ENCODE measurements at regions not wholly inside any gene's neighbourhood (a gene's known extent, or its start where the extent isn't known, plus 50 kb on each side); places are given as distances from the start of the nearest gene placed in this dataset.
"Not testable (repeated sequence)": the region's sequence is repeated elsewhere in the genome, so short reads cannot be mapped to it uniquely, and the experiment has no call there.

DNA sequence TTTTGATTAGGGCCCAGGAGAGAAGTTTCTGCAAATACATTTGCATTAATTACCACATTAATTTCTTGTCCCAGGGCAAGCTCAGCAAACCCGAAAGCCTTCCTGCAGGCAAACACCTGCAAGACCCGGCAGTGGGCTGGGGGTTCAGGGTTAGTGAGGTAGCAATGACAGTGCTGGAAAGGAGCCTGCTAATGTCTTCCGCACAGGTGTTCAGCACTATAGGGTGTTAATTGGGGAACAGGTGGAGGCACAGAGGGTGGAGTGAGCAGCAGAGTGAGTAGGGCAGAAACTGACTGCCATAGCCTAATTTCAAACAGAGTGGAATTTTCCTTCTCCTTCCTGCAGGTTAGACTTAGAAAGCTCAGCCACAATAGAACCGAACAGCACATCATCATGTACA is 50.9 kb upstream of the UBASH3B start:
- H3K27ac Mint-ChIP-seq = no peak overlapping the region
- intact Hi-C loops (cut with micrococcal nuclease) = no loop called here
- no peaks in the 10 kb centered on the region for H3K36me3 Mint-ChIP-seq (ENCODE audit: low read depth)
- no peaks in the 10 kb centered on the region for H3K9me3 Mint-ChIP-seq
- no peak for DNase-seq (ENCODE audit: low spot score)
- no peak overlapping the region for H3K4me3 Mint-ChIP-seq
- H3K4me1 Mint-ChIP-seq (ENCODE audit: low read depth) = no peaks in the 10 kb centered on the region
- peaks cover 4% of the 10 kb centered on the region for H3K27me3 Mint-ChIP-seq (ENCODE audit: insufficient read depth)

DNA sequence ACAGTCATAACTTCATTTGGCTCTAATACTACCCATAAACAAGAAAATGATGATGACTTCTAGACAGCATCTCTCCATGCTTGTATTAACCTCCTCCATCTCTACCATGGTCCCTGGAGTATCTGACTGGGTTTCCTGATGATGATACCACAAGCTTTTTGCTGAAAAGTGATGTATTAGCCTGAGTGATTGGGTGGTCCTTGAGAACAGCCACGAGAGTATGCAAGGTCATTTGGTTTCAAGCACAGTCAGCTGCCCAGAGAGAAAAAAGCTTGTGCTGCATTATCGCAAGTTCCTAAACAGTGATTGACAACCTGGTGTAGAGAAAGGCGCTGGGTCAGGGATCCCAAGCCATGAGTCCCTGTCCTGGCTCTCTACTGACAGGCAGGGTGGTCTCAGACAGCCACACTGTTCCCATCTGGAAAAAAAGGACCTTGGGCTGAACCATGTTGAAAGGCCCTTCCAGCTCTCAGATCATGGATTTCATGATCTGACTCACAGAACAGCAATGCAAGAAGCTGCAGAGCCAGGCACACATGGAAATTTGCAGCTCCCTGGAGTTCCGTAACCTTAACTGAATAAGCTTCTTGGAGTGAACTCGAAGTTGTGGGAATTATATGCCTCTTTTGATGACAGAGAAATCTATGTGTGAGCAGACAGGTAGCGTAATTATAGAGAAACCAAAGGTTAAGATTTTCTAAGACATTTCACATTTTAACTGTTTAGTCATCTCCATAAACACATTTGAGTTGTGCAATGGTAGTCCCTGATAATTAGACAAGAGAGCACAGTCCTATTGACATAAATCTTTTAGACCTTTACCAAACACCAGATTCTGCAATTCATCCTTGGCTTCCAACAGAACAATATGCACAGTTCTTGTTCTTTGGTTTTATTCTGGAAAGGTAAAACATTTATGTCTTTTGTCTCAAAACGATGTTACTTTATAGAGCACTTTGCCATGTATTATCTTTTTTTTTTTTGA is 54.1 kb upstream of the UBASH3B start:
- intact Hi-C loops (cut with micrococcal nuclease) = no loop called here
- H3K27ac Mint-ChIP-seq = no peak overlapping the region
- H3K9me3 Mint-ChIP-seq = no peaks in the 10 kb centered on the region
- DNase-seq (ENCODE audit: low spot score) = no peak
- no peak overlapping the region for H3K4me3 Mint-ChIP-seq
- H3K4me1 Mint-ChIP-seq (ENCODE audit: low read depth) = no peaks in the 10 kb centered on the region
- peaks cover 5% of the 10 kb centered on the region for H3K27me3 Mint-ChIP-seq (ENCODE audit: insufficient read depth)
- no peaks in the 10 kb centered on the region for H3K36me3 Mint-ChIP-seq (ENCODE audit: low read depth)

DNA sequence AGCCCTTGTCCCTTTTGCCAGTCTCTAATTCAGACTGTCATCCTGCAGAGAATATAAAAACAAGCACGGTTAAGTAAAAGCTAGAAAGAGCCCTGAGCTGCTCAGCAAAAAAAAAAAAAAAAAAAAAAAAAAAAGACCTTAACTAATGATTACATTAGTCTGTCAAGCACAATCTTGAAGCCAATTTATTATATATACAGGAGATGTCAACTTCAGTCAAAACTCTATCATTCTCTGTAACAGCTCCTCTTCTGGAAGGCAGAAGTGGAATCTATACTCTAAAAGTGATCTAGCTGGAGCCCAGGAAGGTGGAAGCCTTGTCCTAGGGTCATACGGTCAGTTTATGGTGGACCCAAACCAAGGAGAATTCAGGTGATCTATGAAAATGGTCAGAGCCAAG is 55.2 kb upstream of the UBASH3B start:
- DNase-seq (ENCODE audit: low spot score) = no peak
- intact Hi-C loops (cut with micrococcal nuclease) = no loop called here
- Mint-ChIP-seq H3K36me3 (ENCODE audit: low read depth) (no peaks in the 10 kb centered on the region), H3K27ac (no peak overlapping the region), H3K27me3 (ENCODE audit: insufficient read depth) (peaks cover 8% of the 10 kb centered on the region), H3K9me3 (no peaks in the 10 kb centered on the region), H3K4me1 (ENCODE audit: low read depth) (no peaks in the 10 kb centered on the region), H3K4me3 (no peak overlapping the region)

DNA sequence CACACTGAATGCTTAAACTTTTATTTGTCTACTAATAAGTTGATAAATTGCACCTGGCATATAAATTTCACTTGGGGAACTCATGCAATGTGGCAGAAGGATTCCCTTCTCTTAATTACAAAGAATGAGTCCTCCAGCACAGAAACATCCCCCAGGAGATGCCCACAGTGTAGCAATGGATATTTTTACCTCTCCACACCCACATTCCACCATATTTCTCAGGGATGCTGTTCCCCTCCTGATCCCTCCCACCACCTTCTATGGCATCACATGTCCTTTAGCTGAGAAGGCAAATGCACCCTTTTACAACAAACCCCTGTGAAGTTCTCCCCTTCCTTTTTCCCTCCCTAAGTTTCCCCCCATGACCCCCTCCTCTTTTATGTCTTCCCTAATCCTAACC is 56.1 kb upstream of the UBASH3B start:
- Mint-ChIP-seq H3K27ac (no peak overlapping the region), H3K27me3 (ENCODE audit: insufficient read depth) (peaks cover 12% of the 10 kb centered on the region)

DNA sequence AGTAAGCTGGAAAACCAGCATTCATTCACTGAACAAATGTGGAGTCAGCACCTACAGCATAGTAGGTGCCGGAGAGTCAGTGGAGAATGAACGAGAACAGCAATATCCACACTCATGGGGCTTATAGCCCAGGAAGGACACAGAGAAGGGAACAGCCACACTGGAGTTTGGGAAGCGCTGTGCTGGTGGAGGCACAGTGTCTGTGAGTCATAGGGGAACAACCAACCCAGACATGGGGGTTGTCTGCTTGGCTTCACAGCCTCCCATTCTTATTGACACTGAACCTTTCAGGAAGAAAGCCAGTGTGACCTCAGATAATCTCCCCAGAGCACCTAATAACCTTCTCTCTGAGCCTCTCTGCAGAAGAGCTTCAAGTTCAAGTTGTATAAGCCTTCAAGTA is 56.6 kb upstream of the UBASH3B start:
- no peak overlapping the region for H3K27ac Mint-ChIP-seq
- intact Hi-C loops (cut with micrococcal nuclease) = no loop called here
- peaks cover 12% of the 10 kb centered on the region for H3K27me3 Mint-ChIP-seq (ENCODE audit: insufficient read depth)
- DNase-seq (ENCODE audit: low spot score) = no peak
- H3K9me3 Mint-ChIP-seq = no peaks in the 10 kb centered on the region
- H3K4me3 Mint-ChIP-seq = no peak overlapping the region
- H3K4me1 Mint-ChIP-seq (ENCODE audit: low read depth) = no peaks in the 10 kb centered on the region
- no peaks in the 10 kb centered on the region for H3K36me3 Mint-ChIP-seq (ENCODE audit: low read depth)

More for the DNA sequence above, 56.1 kb upstream of the UBASH3B start:
- no peaks in the 10 kb centered on the region for H3K9me3 Mint-ChIP-seq
- H3K4me1 Mint-ChIP-seq (ENCODE audit: low read depth) = no peaks in the 10 kb centered on the region
- DNase-seq (ENCODE audit: low spot score) = no peak
- intact Hi-C loops (cut with micrococcal nuclease) = no loop called here
- no peaks in the 10 kb centered on the region for H3K36me3 Mint-ChIP-seq (ENCODE audit: low read depth)
- H3K4me3 Mint-ChIP-seq = no peak overlapping the region

DNA sequence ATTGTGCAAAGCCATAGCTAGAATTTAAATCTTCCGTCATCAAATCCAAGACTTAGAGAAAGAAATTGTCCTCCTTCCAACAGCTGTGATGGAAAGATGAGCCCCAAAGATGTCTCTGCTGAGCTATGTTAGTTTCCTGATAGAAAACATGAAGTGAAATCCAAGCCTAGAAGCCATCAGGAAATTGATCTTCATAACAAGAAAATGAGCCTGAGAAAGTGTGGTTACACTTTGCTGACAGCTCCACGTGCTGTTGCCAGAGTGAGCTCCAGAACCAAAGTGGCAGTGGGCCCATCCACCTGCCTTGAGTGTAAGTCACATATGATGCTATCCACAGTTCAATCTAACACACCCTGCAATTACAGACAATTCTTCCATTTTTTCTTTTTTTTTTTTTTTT is 58.0 kb upstream of the UBASH3B start:
- Mint-ChIP-seq H3K4me1 (ENCODE audit: low read depth) (no peaks in the 10 kb centered on the region), H3K4me3 (no peak overlapping the region), H3K27me3 (ENCODE audit: insufficient read depth) (peaks cover 12% of the 10 kb centered on the region), H3K36me3 (ENCODE audit: low read depth) (no peaks in the 10 kb centered on the region), H3K27ac (no peak overlapping the region), H3K9me3 (no peaks in the 10 kb centered on the region)
- intact Hi-C loops (cut with micrococcal nuclease) = no loop called here
- DNase-seq (ENCODE audit: low spot score) = no peak

DNA sequence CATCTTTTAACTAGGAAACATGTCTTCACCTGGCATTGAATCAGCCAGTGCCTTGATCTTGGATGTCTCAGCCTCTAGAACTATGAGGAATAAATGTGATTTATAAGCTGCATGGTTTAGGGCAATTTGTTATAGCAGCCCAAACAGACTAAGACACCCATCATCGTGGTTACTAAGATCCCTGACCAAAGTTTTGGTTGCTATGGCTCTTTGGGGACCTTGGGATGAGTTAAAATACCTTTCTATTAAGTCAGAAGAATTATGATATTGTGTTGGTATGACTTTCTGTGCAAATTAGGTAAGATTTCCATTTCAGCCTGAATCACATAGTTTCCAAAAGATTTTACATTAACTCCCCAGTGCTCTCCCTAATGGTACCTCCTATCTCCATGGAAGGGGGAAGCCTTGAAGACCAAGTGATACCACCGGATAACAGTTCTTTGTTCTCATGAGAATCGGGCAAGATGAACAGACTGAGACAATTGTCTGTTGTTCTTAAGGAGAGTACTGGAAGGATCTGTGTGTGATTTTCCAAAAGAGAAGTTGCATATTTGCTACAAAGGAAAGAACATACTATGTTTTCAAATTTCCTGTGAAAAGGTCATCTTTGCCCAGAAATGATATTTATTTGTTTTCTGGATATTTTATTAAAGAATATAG is 60.4 kb upstream of the UBASH3B start:
- Mint-ChIP-seq H3K4me1 (ENCODE audit: low read depth) (no peaks in the 10 kb centered on the region), H3K27ac (no peak overlapping the region), H3K9me3 (no peaks in the 10 kb centered on the region), H3K36me3 (ENCODE audit: low read depth) (no peaks in the 10 kb centered on the region), H3K27me3 (ENCODE audit: insufficient read depth) (peaks cover 12% of the 10 kb centered on the region), H3K4me3 (no peak overlapping the region)
- intact Hi-C loops (cut with micrococcal nuclease) = no loop called here
- no peak for DNase-seq (ENCODE audit: low spot score)

DNA sequence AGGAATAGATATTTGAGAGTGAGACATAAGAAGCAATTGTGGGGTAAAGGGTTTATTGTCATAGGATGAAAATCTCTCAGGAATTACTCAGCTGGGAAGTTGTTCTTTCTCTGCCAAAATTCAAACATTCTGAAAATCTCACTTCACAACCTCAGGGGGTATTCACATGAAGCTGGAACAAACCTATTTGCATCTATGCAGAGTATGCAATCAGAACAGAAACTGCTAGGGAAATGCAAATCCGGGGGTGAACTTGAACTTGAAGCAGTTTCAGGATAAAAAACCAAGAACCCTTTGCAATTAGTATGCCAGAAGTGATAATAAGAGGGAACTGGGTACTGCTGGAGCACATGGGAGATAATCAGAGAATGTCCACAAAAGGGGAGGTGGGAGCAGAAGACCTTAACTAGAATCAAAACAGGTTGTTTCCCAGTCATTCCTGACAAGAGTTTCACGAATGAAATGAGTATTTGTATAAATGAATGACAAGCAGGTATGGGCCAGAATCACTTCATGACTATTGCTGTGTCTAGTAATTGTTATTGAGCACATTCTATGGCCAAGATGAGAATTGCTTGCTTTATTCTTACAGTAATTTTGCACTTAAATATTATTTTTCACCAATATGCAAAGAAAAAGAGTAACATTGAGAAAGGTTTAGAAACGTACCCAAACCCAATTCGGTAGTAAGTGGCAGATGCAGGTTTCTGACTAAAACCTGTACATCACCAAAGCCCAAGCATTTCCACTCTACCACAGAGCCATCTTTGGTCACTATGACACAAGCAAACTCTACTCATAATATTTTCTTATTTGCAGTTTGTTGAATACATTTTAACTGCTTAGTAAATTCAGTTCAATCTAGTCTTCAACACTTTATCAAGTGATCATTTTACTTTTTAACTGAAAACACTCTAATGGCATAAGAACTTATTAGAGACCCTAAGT is 61.8 kb upstream of the UBASH3B start:
- no peak overlapping the region for H3K27ac Mint-ChIP-seq
- H3K36me3 Mint-ChIP-seq (ENCODE audit: low read depth) = no peaks in the 10 kb centered on the region
- H3K9me3 Mint-ChIP-seq = no peaks in the 10 kb centered on the region
- DNase-seq (ENCODE audit: low spot score) = no peak
- H3K4me3 Mint-ChIP-seq = no peak overlapping the region
- intact Hi-C loops (cut with micrococcal nuclease) = no loop called here
- H3K27me3 Mint-ChIP-seq (ENCODE audit: insufficient read depth) = peaks cover 18% of the 10 kb centered on the region
- H3K4me1 Mint-ChIP-seq (ENCODE audit: low read depth) = no peaks in the 10 kb centered on the region

DNA sequence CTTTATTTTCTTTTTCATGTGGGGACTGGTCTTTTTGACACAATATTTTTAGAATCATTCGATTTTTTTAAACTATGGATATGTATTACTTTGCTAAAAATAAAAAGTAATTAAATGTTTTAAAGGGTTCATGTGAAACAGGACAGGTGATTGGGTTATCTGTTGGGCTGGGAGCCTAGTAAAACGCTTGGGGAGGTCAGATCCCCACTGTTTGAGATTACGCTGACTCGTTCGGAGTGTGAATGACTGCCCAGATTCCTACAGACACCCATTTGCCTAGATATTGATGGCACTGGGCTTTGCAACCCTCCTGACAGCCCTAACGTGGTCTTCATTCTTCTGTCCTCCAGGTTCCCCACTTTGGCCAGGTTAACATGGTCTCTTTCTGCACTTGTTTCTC is 62.9 kb upstream of the UBASH3B start:
- intact Hi-C loops (cut with micrococcal nuclease) = no loop called here
- H3K4me1 Mint-ChIP-seq (ENCODE audit: low read depth) = no peaks in the 10 kb centered on the region
- H3K27ac Mint-ChIP-seq = no peak overlapping the region
- no peaks in the 10 kb centered on the region for H3K9me3 Mint-ChIP-seq
- H3K4me3 Mint-ChIP-seq = no peak overlapping the region
- no peak for DNase-seq (ENCODE audit: low spot score)
- peaks cover 19% of the 10 kb centered on the region for H3K27me3 Mint-ChIP-seq (ENCODE audit: insufficient read depth)
- H3K36me3 Mint-ChIP-seq (ENCODE audit: low read depth) = no peaks in the 10 kb centered on the region

DNA sequence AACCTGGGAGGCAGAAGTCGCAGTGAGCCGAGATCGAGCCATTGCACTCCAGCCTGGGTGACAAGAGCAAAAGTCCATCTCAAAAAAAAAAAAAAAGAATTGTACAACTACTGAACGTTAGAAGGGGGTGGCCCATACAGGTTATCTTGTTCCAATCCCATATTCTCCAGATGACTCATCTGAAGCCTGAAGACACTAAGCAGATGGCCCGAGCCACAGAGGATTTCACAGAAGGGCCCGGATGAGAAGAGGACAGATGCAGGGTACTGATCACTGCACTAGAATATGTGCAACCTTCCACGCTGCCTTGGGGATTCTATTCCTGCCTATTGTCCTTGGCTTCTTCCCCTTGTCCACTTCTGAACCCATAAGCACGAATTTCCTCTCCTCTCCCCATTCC is 70.9 kb upstream of the UBASH3B start:
- no peaks in the 10 kb centered on the region for H3K36me3 Mint-ChIP-seq (ENCODE audit: low read depth)
- peaks cover 8% of the 10 kb centered on the region for H3K27me3 Mint-ChIP-seq (ENCODE audit: insufficient read depth)
- no peak for DNase-seq (ENCODE audit: low spot score)
- peaks cover 10% of the 10 kb centered on the region for H3K9me3 Mint-ChIP-seq
- H3K27ac Mint-ChIP-seq = no peak overlapping the region
- H3K4me3 Mint-ChIP-seq = no peak overlapping the region
- H3K4me1 Mint-ChIP-seq (ENCODE audit: low read depth) = peaks cover 12% of the 10 kb centered on the region
- intact Hi-C loops (cut with micrococcal nuclease) = loop anchor here (10.0 kb wide), 1 partner anchor 930 kb away; no protein-coding TSS in a partner anchor

DNA sequence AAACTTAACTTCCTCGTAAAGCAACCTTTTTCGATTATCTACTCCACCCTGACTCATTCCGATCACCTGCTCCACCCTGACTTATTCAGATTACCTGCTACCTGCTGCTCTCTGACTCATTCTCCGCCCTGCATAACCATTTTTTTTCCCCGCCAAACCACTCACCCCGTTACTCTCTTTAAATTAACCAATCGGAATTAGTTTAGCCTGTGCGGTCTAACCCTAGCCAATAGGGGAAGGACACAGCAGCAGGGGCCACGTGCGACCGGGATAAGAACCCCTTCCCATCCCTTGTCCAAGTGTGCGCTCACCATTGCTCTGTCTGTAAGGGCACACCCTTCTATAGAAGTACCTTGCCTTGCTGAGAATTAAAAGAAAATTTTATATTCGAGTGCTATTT is 75.5 kb upstream of the UBASH3B start:
- not testable (repeated sequence) for H3K27ac Mint-ChIP-seq; H3K36me3 Mint-ChIP-seq (ENCODE audit: low read depth); H3K4me3 Mint-ChIP-seq; DNase-seq (ENCODE audit: low spot score); H3K27me3 Mint-ChIP-seq (ENCODE audit: insufficient read depth); H3K9me3 Mint-ChIP-seq
- intact Hi-C loops (cut with micrococcal nuclease) = loop anchor here (1.0 to 10.0 kb wide), 7 partner anchors 49 to 925 kb away; no protein-coding TSS in a partner anchor
- peaks cover 12% of the 10 kb centered on the region for H3K4me1 Mint-ChIP-seq (ENCODE audit: low read depth)

DNA sequence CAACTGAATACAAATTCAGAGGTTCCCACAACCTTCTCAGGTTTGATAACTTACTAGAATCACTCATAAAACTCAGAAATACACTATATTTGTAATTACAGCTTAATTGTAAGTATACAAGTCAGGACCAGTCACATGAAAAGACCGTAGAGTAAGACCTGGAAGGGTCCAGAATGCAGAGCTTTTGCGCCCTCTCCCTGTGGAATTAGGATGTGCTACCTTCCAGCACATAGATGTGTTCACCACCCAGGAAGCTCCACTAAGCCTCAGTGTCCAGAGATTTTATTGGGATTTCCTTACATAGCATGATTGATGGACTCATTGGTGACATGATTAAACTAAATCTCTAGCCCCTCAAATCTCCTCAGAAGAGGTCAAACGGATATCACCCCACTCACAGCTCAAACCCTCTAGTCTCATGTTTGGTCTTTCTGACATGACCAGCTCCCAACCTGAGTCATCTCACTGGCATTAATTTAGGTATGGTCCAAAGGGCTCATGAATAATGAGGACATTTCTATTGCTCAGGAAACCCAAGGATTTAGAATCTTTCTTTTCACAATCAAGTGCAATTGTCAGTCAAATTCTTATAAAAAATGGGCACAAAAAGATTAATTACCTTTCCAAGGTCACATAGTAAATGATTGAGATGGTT is 77.2 kb upstream of the UBASH3B start:
- Mint-ChIP-seq H3K36me3 (ENCODE audit: low read depth) (no peaks in the 10 kb centered on the region), H3K4me3 (no peak overlapping the region), H3K27me3 (ENCODE audit: insufficient read depth) (peaks cover 7% of the 10 kb centered on the region), H3K27ac (no peak overlapping the region), H3K9me3 (peaks cover under 1% of the 10 kb centered on the region), H3K4me1 (ENCODE audit: low read depth) (peaks cover 12% of the 10 kb centered on the region)
- intact Hi-C loops (cut with micrococcal nuclease) = no loop called here
- no peak for DNase-seq (ENCODE audit: low spot score)

All from activated T-helper 1 cell treated with anti-CD3 and anti-CD28 coated beads, Interleukin-12 subunit alpha, Interleukin-12 subunit beta, Interleukin-2, Interleukin-4 antibody, amounts not matched to agents 30 ng/mL and 10 ng/mL and 1 ng/mL, durations not matched to agents 14 hours and 24 hours and 36 hours (primary cell).